HG03025 (cell line): ENCODE measurements at regions not wholly inside any gene's neighbourhood (a gene's known extent, or its start where the extent isn't known, plus 50 kb on each side); places are given as distances from the start of the nearest gene placed in this dataset.
A peak's percentile ranks its signal among the peaks of the same experiment; 100 is the strongest.
"Not testable (repeated sequence)": the region's sequence is repeated elsewhere in the genome, so short reads cannot be mapped to it uniquely, and the experiment has no call there.

Experiments
- ATAC-seq: cut with Tn5 transposase; IDR thresholded peaks from one replicate; pipeline ENCODE4 v1.9.1; 2021; ENCODE audit warnings: mild to moderate bottlenecking, moderate library complexity; ENCODE audit not compliant: unreplicated experiment, low FRiP score

- not testable (repeated sequence) for ATAC-seq
Measured at GRCh38 chr5:145395151-145395550, 440.0 kb downstream of the PRELID2 start.

GRCh38 chr5:145393426-145393825, 441.7 kb downstream of the PRELID2 start:
- no peak for ATAC-seq

- no peak for ATAC-seq
Measured at GRCh38 chr5:145389047-145389446, 446.1 kb downstream of the PRELID2 start.

- ATAC-seq: no peak
Measured at GRCh38 chr5:145385276-145385675, 449.9 kb downstream of the PRELID2 start.

- no peak for ATAC-seq
Measured at GRCh38 chr5:145378226-145378625, 456.9 kb downstream of the PRELID2 start.

- ATAC-seq: no peak
Measured at GRCh38 chr5:145375521-145375920, 459.6 kb downstream of the PRELID2 start.

GRCh38 chr5:145365464-145365863, 469.7 kb downstream of the PRELID2 start:
- no peak for ATAC-seq

- no peak for ATAC-seq
Measured at GRCh38 chr5:145362266-145362665, 472.9 kb downstream of the PRELID2 start.

- ATAC-seq: no peak
Measured at GRCh38 chr5:145360936-145361335, 474.2 kb downstream of the PRELID2 start.

- ATAC-seq: no peak
Measured at GRCh38 chr5:145350513-145350912, 484.6 kb downstream of the PRELID2 start.

GRCh38 chr5:145347026-145347616, 488.0 kb downstream of the PRELID2 start:
- ATAC-seq: no peak

- no peak for ATAC-seq
Measured at GRCh38 chr5:145345511-145346287, 489.4 kb downstream of the PRELID2 start.

GRCh38 chr5:145341842-145342241, 493.3 kb downstream of the PRELID2 start:
- ATAC-seq: no peak

- no peak for ATAC-seq
Measured at GRCh38 chr5:145340099-145340498, 495.0 kb downstream of the PRELID2 start.

- ATAC-seq: no peak
Measured at GRCh38 chr5:145324767-145325479, 510.2 kb downstream of the PRELID2 start.

GRCh38 chr5:145324101-145324500, 511.0 kb downstream of the PRELID2 start:
- ATAC-seq: no peak

- ATAC-seq: peak; percentile 84
Measured at GRCh38 chr5:145316282-145316681, 518.9 kb downstream of the PRELID2 start.

GRCh38 chr5:145307866-145308382, 527.2 kb downstream of the PRELID2 start:
- ATAC-seq: no peak

- no peak for ATAC-seq
Measured at GRCh38 chr5:145295236-145295835, 539.8 kb downstream of the PRELID2 start.

- no peak for ATAC-seq
Measured at GRCh38 chr5:145294331-145294730, 540.8 kb downstream of the PRELID2 start.

- ATAC-seq: no peak
Measured at GRCh38 chr5:145293716-145294115, 541.4 kb downstream of the PRELID2 start.
